ENCODE measurements at regions not wholly inside any gene's neighbourhood (a gene's known extent, or its start where the extent isn't known, plus 50 kb on each side); places are given as distances from the start of the nearest gene placed in this dataset.
"Not testable (repeated sequence)": the region's sequence is repeated elsewhere in the genome, so short reads cannot be mapped to it uniquely, and the experiment has no call there.

- TF ChIP-seq ATF3 (IDR thresholded peaks at IDR 0.05; ENCODE audit: borderline replicate concordance, extremely low read depth, low read depth, low read length); POLR2AphosphoS5 (IDR thresholded peaks at IDR 0.05; ENCODE audit: low read length); EP300 (IDR thresholded peaks at IDR 0.05; ENCODE audit: borderline replicate concordance in 1 of 2, control insufficient read depth in 1 of 2, low read depth in 2 of 2, low read length in 2 of 2): not testable (repeated sequence)
- TF ChIP-seq, protein P1, sequence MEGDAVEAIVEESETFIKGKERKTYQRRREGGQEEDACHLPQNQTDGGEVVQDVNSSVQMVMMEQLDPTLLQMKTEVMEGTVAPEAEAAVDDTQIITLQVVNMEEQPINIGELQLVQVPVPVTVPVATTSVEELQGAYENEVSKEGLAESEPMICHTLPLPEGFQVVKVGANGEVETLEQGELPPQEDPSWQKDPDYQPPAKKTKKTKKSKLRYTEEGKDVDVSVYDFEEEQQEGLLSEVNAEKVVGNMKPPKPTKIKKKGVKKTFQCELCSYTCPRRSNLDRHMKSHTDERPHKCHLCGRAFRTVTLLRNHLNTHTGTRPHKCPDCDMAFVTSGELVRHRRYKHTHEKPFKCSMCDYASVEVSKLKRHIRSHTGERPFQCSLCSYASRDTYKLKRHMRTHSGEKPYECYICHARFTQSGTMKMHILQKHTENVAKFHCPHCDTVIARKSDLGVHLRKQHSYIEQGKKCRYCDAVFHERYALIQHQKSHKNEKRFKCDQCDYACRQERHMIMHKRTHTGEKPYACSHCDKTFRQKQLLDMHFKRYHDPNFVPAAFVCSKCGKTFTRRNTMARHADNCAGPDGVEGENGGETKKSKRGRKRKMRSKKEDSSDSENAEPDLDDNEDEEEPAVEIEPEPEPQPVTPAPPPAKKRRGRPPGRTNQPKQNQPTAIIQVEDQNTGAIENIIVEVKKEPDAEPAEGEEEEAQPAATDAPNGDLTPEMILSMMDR (IDR thresholded peaks at IDR 0.05 in 2 of 3, conservative IDR thresholded peaks at IDR 0.05 in 1 of 3; ENCODE audit: control insufficient read depth in 2 of 3, extremely low read depth in 1 of 3, insufficient read depth in 1 of 3, low read depth in 3 of 3, low read length in 3 of 3), result not testable (repeated sequence)
Observed at GRCh38 chr2:192507836-192508450, 313.2 kb upstream of the TMEFF2 start.

Data from GM12878 (cell line).